Kidney (tissue), 13 donors: ENCODE measurements at regions not wholly inside any gene's neighbourhood (a gene's known extent, or its start where the extent isn't known, plus 50 kb on each side); places are given as distances from the start of the nearest gene placed in this dataset.

ENCODE experiments used
- DNase-seq, 5 donors: peaks; one replicate each; pipeline ENCODE4 v3.0.0-alpha.2; 2013 to 2020
- FAIRE-seq: peaks from 2 replicates; lab custom pipeline; 2012; peaks lifted over from hg19 to GRCh38; lab: Jason Lieb, UNC
- H3K27ac ChIP-seq, 2 donors: one replicate each; pipeline ENCODE4 v1.7.0; 2013; ENCODE audit warnings: low read depth in 2 of 2, low read length in 2 of 2, inconsistent platforms in 1 of 2
- H3K27me3 ChIP-seq: one replicate; pipeline ENCODE4 v1.7.1; 2013; ENCODE audit warnings: low read length, inconsistent platforms; ENCODE audit not compliant: control insufficient read depth, insufficient read depth
- H3K36me3 ChIP-seq, 3 donors: one replicate each; pipeline versions ENCODE4 v1.7.0 to v1.7.1; 2013; ENCODE audit warnings: low read length in 3 of 3, control low read depth in 1 of 3, inconsistent platforms in 1 of 3; ENCODE audit not compliant: insufficient read depth in 3 of 3, control insufficient read depth in 2 of 3
- H3K4me1 ChIP-seq, 3 donors: one replicate each; pipeline versions ENCODE4 v1.7.0 to v1.7.1; 2013; ENCODE audit warnings: low read length in 3 of 3, inconsistent platforms in 1 of 3, low read depth in 1 of 3; ENCODE audit not compliant: control insufficient read depth in 2 of 3, insufficient read depth in 2 of 3
- H3K4me3 ChIP-seq, 3 donors: one replicate each; pipeline versions ENCODE4 v1.7.0 to v1.8.1; 2013; ENCODE audit warnings: low read length in 3 of 3, control low read depth in 1 of 3, inconsistent platforms in 1 of 3
- H3K9ac ChIP-seq, 3 donors: one replicate each; pipeline versions ENCODE4 v1.7.0 to v1.7.1; 2013; ENCODE audit warnings: low read length in 3 of 3, control low read depth in 1 of 3, inconsistent platforms in 1 of 3
- H3K9me3 ChIP-seq, 3 donors: one replicate each; pipeline versions ENCODE4 v1.7.0 to v1.7.1; 2013; ENCODE audit warnings: low read length in 3 of 3, control low read depth in 1 of 3, inconsistent platforms in 1 of 3; ENCODE audit not compliant: control insufficient read depth in 2 of 3, insufficient read depth in 1 of 3
- intact Hi-C: fragments of 100-400 bp; cut with DNase I; formaldehyde crosslinking; loops from one replicate; pipeline ENCODE4 v1.11.1; 2022
- TF ChIP-seq, protein P1 (sequence below): IDR thresholded peaks from 3 replicates; pipeline ENCODE4 v1.5.1; 2012; ENCODE audit warnings: mild to moderate bottlenecking, moderate library complexity, borderline replicate concordance; ENCODE audit not compliant: insufficient read depth; ENCODE audit errors: extremely low read depth
- donor health status: control.
- donor health status: control.
- donor health status: control.
- donor health status: control.
- donor health status: control.
- donor health status: DM: yes; HTN: yes; CAD: no.
- donor health status: Normal renal cell carcinoma (clear cell type).

GRCh38 chr3:106299300-106300098 is 430.7 kb upstream of the CBLB start:
- intact Hi-C loops, result no loop called here
- no peak overlapping the region for H3K4me3 ChIP-seq
- no peak for FAIRE-seq

DNA sequence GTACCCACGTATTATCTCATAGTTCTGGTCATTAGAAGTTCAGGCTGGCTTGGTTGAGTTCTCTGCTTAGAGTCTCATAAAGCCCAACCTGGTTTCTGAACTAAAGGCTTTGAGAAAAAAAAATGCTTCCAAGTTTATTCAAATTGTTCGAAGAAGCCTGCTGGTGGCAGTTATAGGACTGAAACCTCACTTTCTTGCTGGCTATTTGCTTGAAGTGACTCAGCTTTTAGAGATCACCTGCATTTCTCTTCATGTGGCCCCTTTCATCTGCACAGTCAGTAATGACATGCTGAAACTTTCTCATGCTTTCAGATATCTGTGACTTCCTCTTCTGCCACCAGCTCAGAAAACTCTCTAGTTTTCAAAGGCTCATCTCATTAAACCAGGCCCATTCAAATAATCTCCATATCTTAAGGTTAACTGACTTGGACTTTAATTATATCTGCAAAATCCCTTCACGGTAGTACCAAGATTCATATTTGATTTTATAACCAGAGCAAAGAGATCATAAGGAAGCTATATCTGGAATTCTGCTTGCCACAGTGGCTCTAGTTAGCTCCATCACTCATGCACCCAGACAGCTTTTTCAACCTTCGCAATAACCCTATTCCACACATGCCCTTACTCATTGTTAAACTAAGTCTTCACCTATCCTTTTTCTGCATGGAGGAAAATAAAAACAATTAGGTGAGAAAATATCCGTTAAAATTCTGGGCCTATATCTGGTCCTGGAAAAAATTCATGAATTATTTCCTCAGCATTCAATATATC is 433.8 kb upstream of the CBLB start:
- Histone ChIP-seq H3K9me3 (no peaks in the 10 kb centered on the region), H3K36me3 (no peaks in the 10 kb centered on the region), H3K9ac (no peak overlapping the region), H3K27me3 (no peaks in the 10 kb centered on the region), H3K27ac (no peak overlapping the region), H3K4me1 (no peaks in the 10 kb centered on the region), H3K4me3 (no peak overlapping the region)
- TF ChIP-seq, protein P1, sequence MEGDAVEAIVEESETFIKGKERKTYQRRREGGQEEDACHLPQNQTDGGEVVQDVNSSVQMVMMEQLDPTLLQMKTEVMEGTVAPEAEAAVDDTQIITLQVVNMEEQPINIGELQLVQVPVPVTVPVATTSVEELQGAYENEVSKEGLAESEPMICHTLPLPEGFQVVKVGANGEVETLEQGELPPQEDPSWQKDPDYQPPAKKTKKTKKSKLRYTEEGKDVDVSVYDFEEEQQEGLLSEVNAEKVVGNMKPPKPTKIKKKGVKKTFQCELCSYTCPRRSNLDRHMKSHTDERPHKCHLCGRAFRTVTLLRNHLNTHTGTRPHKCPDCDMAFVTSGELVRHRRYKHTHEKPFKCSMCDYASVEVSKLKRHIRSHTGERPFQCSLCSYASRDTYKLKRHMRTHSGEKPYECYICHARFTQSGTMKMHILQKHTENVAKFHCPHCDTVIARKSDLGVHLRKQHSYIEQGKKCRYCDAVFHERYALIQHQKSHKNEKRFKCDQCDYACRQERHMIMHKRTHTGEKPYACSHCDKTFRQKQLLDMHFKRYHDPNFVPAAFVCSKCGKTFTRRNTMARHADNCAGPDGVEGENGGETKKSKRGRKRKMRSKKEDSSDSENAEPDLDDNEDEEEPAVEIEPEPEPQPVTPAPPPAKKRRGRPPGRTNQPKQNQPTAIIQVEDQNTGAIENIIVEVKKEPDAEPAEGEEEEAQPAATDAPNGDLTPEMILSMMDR, result no peak
- FAIRE-seq (no peak), DNase-seq (peak in 1 of 5 donors; percentile 18)
- intact Hi-C loops, result no loop called here

More at GRCh38 chr3:106299300-106300098, 430.7 kb upstream of the CBLB start:
- Histone ChIP-seq H3K27ac (no peak overlapping the region), H3K4me1 (peaks cover 0 to 5% (median 5%) of the 10 kb centered on the region in 3 donors), H3K27me3 (no peaks in the 10 kb centered on the region), H3K36me3 (no peaks in the 10 kb centered on the region), H3K9ac (no peak overlapping the region), H3K9me3 (no peaks in the 10 kb centered on the region)
- no peak for DNase-seq
- TF ChIP-seq, protein P1, result no peak

GRCh38 chr3:106303766-106304165 is 435.0 kb upstream of the CBLB start:
- no peak for FAIRE-seq
- DNase-seq, result no peak
- TF ChIP-seq, protein P1, result no peak
- H3K36me3 ChIP-seq, result no peaks in the 10 kb centered on the region
- H3K27me3 ChIP-seq, result no peaks in the 10 kb centered on the region
- H3K4me3 ChIP-seq, result no peak overlapping the region
- intact Hi-C loops, result no loop called here
- no peak overlapping the region for H3K27ac ChIP-seq
- no peaks in the 10 kb centered on the region for H3K9me3 ChIP-seq
- no peaks in the 10 kb centered on the region for H3K4me1 ChIP-seq
- no peak overlapping the region for H3K9ac ChIP-seq
